WTC11 (cell line): ENCODE measurements at regions not wholly inside any gene's neighbourhood (a gene's known extent, or its start where the extent isn't known, plus 50 kb on each side); places are given as distances from the start of the nearest gene placed in this dataset.

Experiments used
- ATAC-seq: fragments of 200-7000 bp; cut with Tn5 transposase; 2 replicates; pipeline ENCODE4 v1.10.0; 2021; ENCODE audit warnings: mild to moderate bottlenecking, moderate library complexity
- CTCF ChIA-PET: fragments of 300-600 bp; sonication (Branson Sonifier 250); formaldehyde crosslinking; loops from one replicate; lab custom pipeline; 2021; ENCODE audit warnings: antibody characterized with exemption; lab: Charles Lee
- POLR2A ChIA-PET: fragments of 350-600 bp; sonication (Branson Sonifier 250); formaldehyde crosslinking; loops from one replicate; lab custom pipeline; 2021; ENCODE audit warnings: antibody characterized with exemption; lab: Charles Lee
- DNase-seq: peaks from one replicate; pipeline ENCODE4 v3.0.0; 2021; ENCODE audit warnings: low spot score
- H3K27ac Mint-ChIP-seq: 2 replicates; pipeline ENCODE4 v1.8.0; 2021; ENCODE audit warnings: mixed read lengths
- H3K27me3 Mint-ChIP-seq: 2 replicates; pipeline ENCODE4 v1.8.0; 2021; ENCODE audit warnings: low read depth, mild to moderate bottlenecking, moderate library complexity, mixed read lengths
- H3K36me3 Mint-ChIP-seq: 2 replicates; pipeline ENCODE4 v1.8.0; 2021; ENCODE audit warnings: mixed read lengths
- H3K4me1 Mint-ChIP-seq: 2 replicates; pipeline ENCODE4 v1.8.0; 2022; ENCODE audit warnings: mixed read lengths
- H3K4me3 Mint-ChIP-seq: 2 replicates; pipeline ENCODE4 v1.8.0; 2021; ENCODE audit warnings: mild to moderate bottlenecking, moderate library complexity, mixed read lengths
- H3K9me3 Mint-ChIP-seq: 2 replicates; pipeline ENCODE4 v1.8.0; 2021; ENCODE audit warnings: mixed read lengths
- ATF6 ChIP-seq: sonication (generic); formaldehyde crosslinking; IDR thresholded peaks from 2 replicates; pipeline ENCODE4 v1.8.1; 2023; ENCODE audit warnings: mild to moderate bottlenecking, missing genetic modification reagents
- CBFB ChIP-seq: sonication (generic); formaldehyde crosslinking; IDR thresholded peaks from 2 replicates; pipeline ENCODE4 v1.8.1; 2022; ENCODE audit warnings: mild to moderate bottlenecking, low read depth, missing genetic modification reagents
- ELF4 ChIP-seq: sonication (generic); formaldehyde crosslinking; IDR thresholded peaks from 2 replicates; pipeline ENCODE4 v1.8.1; 2022; ENCODE audit warnings: low read depth, mild to moderate bottlenecking, moderate library complexity, missing genetic modification reagents
- ESRRA ChIP-seq: sonication (generic); formaldehyde crosslinking; IDR thresholded peaks from 2 replicates; pipeline ENCODE4 v1.8.1; 2022; ENCODE audit warnings: mild to moderate bottlenecking, missing genetic modification reagents, borderline replicate concordance
- FOXP4 ChIP-seq: sonication (generic); formaldehyde crosslinking; IDR thresholded peaks from 2 replicates; pipeline ENCODE4 v1.8.0; 2022; ENCODE audit warnings: mild to moderate bottlenecking, missing genetic modification reagents
- IRF2 ChIP-seq: sonication (generic); formaldehyde crosslinking; IDR thresholded peaks from 2 replicates; pipeline ENCODE4 v1.8.0; 2022; ENCODE audit warnings: low read depth, missing genetic modification reagents, borderline replicate concordance
- NFYB ChIP-seq: sonication (generic); formaldehyde crosslinking; conservative IDR thresholded peaks from 2 replicates; pipeline ENCODE4 v1.8.0; 2022; ENCODE audit warnings: low read depth, missing genetic modification reagents
- RELA ChIP-seq: sonication (generic); formaldehyde crosslinking; IDR thresholded peaks from 2 replicates; pipeline ENCODE4 v1.8.1; 2022; ENCODE audit warnings: missing genetic modification reagents, mild to moderate bottlenecking, borderline replicate concordance
- SMAD3 ChIP-seq: sonication (generic); formaldehyde crosslinking; IDR thresholded peaks from 2 replicates; pipeline ENCODE4 v1.8.0; 2022; ENCODE audit warnings: missing genetic modification reagents, mild to moderate bottlenecking, borderline replicate concordance
- SP1 ChIP-seq: sonication (generic); formaldehyde crosslinking; conservative IDR thresholded peaks from 2 replicates; pipeline ENCODE4 v1.8.1; 2022; ENCODE audit warnings: missing genetic modification reagents
- USF2 ChIP-seq: sonication (generic); formaldehyde crosslinking; IDR thresholded peaks from 2 replicates; pipeline ENCODE4 v1.8.1; 2023; ENCODE audit warnings: mild to moderate bottlenecking, missing genetic modification reagents, moderate library complexity
- ZBTB21 ChIP-seq: sonication (generic); formaldehyde crosslinking; IDR thresholded peaks from 2 replicates; pipeline ENCODE4 v1.8.1; 2023; ENCODE audit warnings: mild to moderate bottlenecking, missing genetic modification reagents, borderline replicate concordance
- ZNF281 ChIP-seq: sonication (generic); formaldehyde crosslinking; IDR thresholded peaks from 2 replicates; pipeline ENCODE4 v1.8.0; 2023; ENCODE audit warnings: mild to moderate bottlenecking, missing genetic modification reagents
- ZNF416 ChIP-seq: fragments of 250-450 bp; sonication (Bioruptor Pico); IDR thresholded peaks from 2 replicates; pipeline ENCODE4 v1.9.0; 2021; ENCODE audit warnings: mild to moderate bottlenecking, inconsistent platforms
- TF ChIP-seq, protein P1 (sequence below): fragments of 250-450 bp; sonication (Bioruptor Pico); IDR thresholded peaks from 2 replicates; pipeline ENCODE4 v1.9.0; 2021; ENCODE audit warnings: mild to moderate bottlenecking
- TF ChIP-seq, protein P2 (sequence below): sonication (generic); formaldehyde crosslinking; IDR thresholded peaks from 2 replicates; pipeline ENCODE4 v1.8.1; 2022; ENCODE audit warnings: mild to moderate bottlenecking, missing genetic modification reagents, moderate library complexity, borderline replicate concordance
- TF ChIP-seq, protein P3 (sequence below): fragments of 250-450 bp; sonication (Bioruptor Pico); IDR thresholded peaks from 2 replicates; pipeline ENCODE4 v1.9.0; 2021; ENCODE audit warnings: moderate library complexity, mild to moderate bottlenecking, inconsistent platforms, borderline replicate concordance

DNA sequence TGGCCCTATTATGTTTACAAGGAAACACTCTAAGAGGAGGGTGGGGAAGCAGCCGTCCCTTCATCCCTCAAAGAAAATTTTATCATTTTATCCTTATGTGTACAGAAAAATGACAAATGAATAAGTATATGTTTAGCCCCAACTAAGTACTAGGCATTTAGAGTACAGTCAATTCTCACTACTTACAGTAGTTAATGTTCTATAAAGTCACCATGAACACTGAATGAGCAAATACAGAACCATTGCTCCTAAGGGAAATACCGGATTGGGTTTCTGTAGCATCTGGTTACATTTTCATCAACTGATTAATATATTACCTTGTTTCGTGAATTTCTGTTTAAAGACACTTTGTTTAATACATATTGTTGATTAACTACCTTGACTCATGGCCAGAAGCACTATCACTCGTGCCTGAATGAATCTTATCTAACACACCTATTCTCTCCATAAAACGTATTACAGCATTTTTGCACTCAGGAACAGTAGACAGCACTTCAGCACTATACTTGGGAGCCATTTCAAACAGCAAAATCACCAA, 109.3 kb downstream of the ASB9 start:
- ATAC-seq, result no peak
- Mint-ChIP-seq H3K27me3 (no peaks in the 10 kb centered on the region; the same call in 1 of the 2 replicates), H3K36me3 (no peaks in the 10 kb centered on the region), H3K27ac (no peak overlapping the region), H3K4me1 (no peaks in the 10 kb centered on the region), H3K9me3 (no peaks in the 10 kb centered on the region), H3K4me3 (no peak overlapping the region)
- DNase-seq, result no peak
- TF ChIP-seq RELA (CRISPR knock-in tag) (no peak), ELF4 (no peak), ESRRA (no peak), ZNF416 (CRISPR knock-in tag) (no peak), FOXP4 (CRISPR knock-in tag) (no peak), ZNF281 (no peak), IRF2 (CRISPR knock-in tag) (no peak), SMAD3 (no peak), ZBTB21 (no peak), CBFB (no peak)
- TF ChIP-seq, protein P1, sequence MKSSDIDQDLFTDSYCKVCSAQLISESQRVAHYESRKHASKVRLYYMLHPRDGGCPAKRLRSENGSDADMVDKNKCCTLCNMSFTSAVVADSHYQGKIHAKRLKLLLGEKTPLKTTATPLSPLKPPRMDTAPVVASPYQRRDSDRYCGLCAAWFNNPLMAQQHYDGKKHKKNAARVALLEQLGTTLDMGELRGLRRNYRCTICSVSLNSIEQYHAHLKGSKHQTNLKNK (CRISPR knock-in tag), result no peak
- TF ChIP-seq, protein P2, sequence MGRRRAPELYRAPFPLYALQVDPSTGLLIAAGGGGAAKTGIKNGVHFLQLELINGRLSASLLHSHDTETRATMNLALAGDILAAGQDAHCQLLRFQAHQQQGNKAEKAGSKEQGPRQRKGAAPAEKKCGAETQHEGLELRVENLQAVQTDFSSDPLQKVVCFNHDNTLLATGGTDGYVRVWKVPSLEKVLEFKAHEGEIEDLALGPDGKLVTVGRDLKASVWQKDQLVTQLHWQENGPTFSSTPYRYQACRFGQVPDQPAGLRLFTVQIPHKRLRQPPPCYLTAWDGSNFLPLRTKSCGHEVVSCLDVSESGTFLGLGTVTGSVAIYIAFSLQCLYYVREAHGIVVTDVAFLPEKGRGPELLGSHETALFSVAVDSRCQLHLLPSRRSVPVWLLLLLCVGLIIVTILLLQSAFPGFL (CRISPR knock-in tag), result no peak
- ChIA-PET POLR2A (no interaction called here), CTCF (no interaction called here)

- no peak for DNase-seq
- POLR2A ChIA-PET, result no interaction called here
- Mint-ChIP-seq H3K9me3 (no peaks in the 10 kb centered on the region), H3K27ac (no peak overlapping the region)
- CTCF ChIA-PET, result no interaction called here
- TF ChIP-seq USF2 (CRISPR knock-in tag) (no peak), SP1 (CRISPR knock-in tag) (no peak), ELF4 (no peak), NFYB (CRISPR knock-in tag) (no peak), RELA (CRISPR knock-in tag) (no peak), ATF6 (CRISPR knock-in tag) (no peak)
- TF ChIP-seq, protein P3, sequence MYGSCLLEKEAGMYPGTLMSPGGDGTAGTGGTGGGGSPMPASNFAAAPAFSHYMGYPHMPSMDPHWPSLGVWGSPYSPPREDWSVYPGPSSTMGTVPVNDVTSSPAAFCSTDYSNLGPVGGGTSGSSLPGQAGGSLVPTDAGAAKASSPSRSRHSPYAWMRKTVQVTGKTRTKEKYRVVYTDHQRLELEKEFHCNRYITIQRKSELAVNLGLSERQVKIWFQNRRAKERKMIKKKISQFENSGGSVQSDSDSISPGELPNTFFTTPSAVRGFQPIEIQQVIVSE (CRISPR knock-in tag), result no peak
- TF ChIP-seq, all 79 proteins: peak for 0
- ATAC-seq, result no peak
- Mint-ChIP-seq H3K4me1 (no peaks in the 10 kb centered on the region), H3K36me3 (no peaks in the 10 kb centered on the region), H3K27me3 (no peaks in the 10 kb centered on the region; the same call in 1 of the 2 replicates), H3K4me3 (no peak overlapping the region)
Measured at GRCh38 chrX:15158736-15159406, 111.0 kb downstream of the ASB9 start.
